ENCODE measurements at regions not wholly inside any gene's neighbourhood (a gene's known extent, or its start where the extent isn't known, plus 50 kb on each side); places are given as distances from the start of the nearest gene placed in this dataset.

GRCh38 chr1:59128784-59129227 is 168.1 kb upstream of the FGGY start:
- no peaks in the 10 kb centered on the region for H3K4me1 ChIP-seq (ENCODE audit: insufficient read depth)
- no peaks in the 10 kb centered on the region for H3K36me3 ChIP-seq
- no peaks in the 10 kb centered on the region for H3K27me3 ChIP-seq
- H3K27ac ChIP-seq: no peak overlapping the region
- no peaks in the 10 kb centered on the region for H3K9me3 ChIP-seq
- TF ChIP-seq EP300 (IDR thresholded peaks at IDR 0.05) (no peak), CTCF (IDR thresholded peaks at IDR 0.05) (no peak), POLR2A (IDR thresholded peaks at IDR 0.05) (no peak)
- intact Hi-C loops (cut with DNase I): no loop called here
- no peak for DNase-seq
- 68 to 82% (median 71%) methylated on average over 4 of the region's 4 CpGs for WGBS, 3 donors
- no peak overlapping the region for H3K4me3 ChIP-seq

GRCh38 chr1:59132295-59132694 is 164.6 kb upstream of the FGGY start:
- H3K4me1 ChIP-seq (ENCODE audit: insufficient read depth): no peaks in the 10 kb centered on the region
- DNase-seq: no peak
- WGBS, 3 donors: 88 to 92% (median 91%) methylated on average over 5 of the region's 5 CpGs

GRCh38 chr1:59133997-59134396 is 162.9 kb upstream of the FGGY start:
- Histone ChIP-seq H3K9me3 (no peaks in the 10 kb centered on the region), H3K27ac (no peak overlapping the region), H3K36me3 (no peaks in the 10 kb centered on the region), H3K27me3 (no peaks in the 10 kb centered on the region), H3K4me3 (no peak overlapping the region), H3K4me1 (ENCODE audit: insufficient read depth) (no peaks in the 10 kb centered on the region)
- intact Hi-C loops (cut with DNase I): loop anchor here in 1 of 4 donors (10.0 kb wide), 1 partner anchor 49 kb away; no protein-coding TSS in a partner anchor
- 88 to 100% (median 93%) methylated on average over 1 of the region's 1 CpG for WGBS, 3 donors
- DNase-seq: no peak
- TF ChIP-seq POLR2A (IDR thresholded peaks at IDR 0.05) (no peak), EP300 (IDR thresholded peaks at IDR 0.05) (no peak), CTCF (IDR thresholded peaks at IDR 0.05) (no peak)

More at GRCh38 chr1:59132295-59132694, 164.6 kb upstream of the FGGY start:
- no peak for TF ChIP-seq CTCF (IDR thresholded peaks at IDR 0.05)
- TF ChIP-seq POLR2A (IDR thresholded peaks at IDR 0.05): no peak
- TF ChIP-seq EP300 (IDR thresholded peaks at IDR 0.05): no peak
- intact Hi-C loops (cut with DNase I): loop anchor here in 1 of 4 donors (10.0 kb wide), 1 partner anchor 47 kb away; no protein-coding TSS in a partner anchor
- Histone ChIP-seq H3K27ac (no peak overlapping the region), H3K9me3 (no peaks in the 10 kb centered on the region), H3K27me3 (no peaks in the 10 kb centered on the region), H3K4me3 (no peak overlapping the region), H3K36me3 (no peaks in the 10 kb centered on the region)

GRCh38 chr1:59135761-59136255 is 161.1 kb upstream of the FGGY start:
- Histone ChIP-seq H3K4me1 (ENCODE audit: insufficient read depth) (peaks cover 2% of the 10 kb centered on the region), H3K36me3 (no peaks in the 10 kb centered on the region), H3K27ac (no peak overlapping the region), H3K27me3 (no peaks in the 10 kb centered on the region), H3K4me3 (no peak overlapping the region), H3K9me3 (no peaks in the 10 kb centered on the region)
- 100% methylated on average over 1 of the region's 1 CpG for WGBS, 3 donors
- no peak for TF ChIP-seq CTCF (IDR thresholded peaks at IDR 0.05)
- TF ChIP-seq POLR2A (IDR thresholded peaks at IDR 0.05): no peak
- no peak for TF ChIP-seq EP300 (IDR thresholded peaks at IDR 0.05)
- no peak for DNase-seq
- intact Hi-C loops (cut with DNase I): loop anchor here in 1 of 4 donors (10.0 kb wide), 1 partner anchor 51 kb away; no protein-coding TSS in a partner anchor

Measured in ovary (tissue), 7 donors.